Heart right ventricle (tissue), 16 donors: ENCODE measurements at regions not wholly inside any gene's neighbourhood (a gene's known extent, or its start where the extent isn't known, plus 50 kb on each side); places are given as distances from the start of the nearest gene placed in this dataset.

Experiments
- ATAC-seq, 8 donors: fragments of 200-7000 bp; cut with Tn5 transposase; one replicate each; pipeline ENCODE4 v1.9.1; 2020; ENCODE audit warnings: mild to moderate bottlenecking in 8 of 8, moderate library complexity in 8 of 8, moderate number of reproducible peaks in 1 of 8
- DNase-seq, 2 donors: peaks; one replicate each; pipeline ENCODE4 v3.0.0-alpha.2; 2020
- H3K27ac ChIP-seq, 10 donors: fragments of 200-600 bp; sonication (generic) in 2 of 10; one replicate each; pipeline versions ENCODE4 v1.5.0 to v1.8.0; 2020 to 2022; ENCODE audit warnings: mild to moderate bottlenecking in 3 of 10
- H3K27me3 ChIP-seq, 7 donors: fragments of 200-600 bp; one replicate each; pipeline ENCODE4 v1.8.0; 2021 to 2022; ENCODE audit warnings: mild to moderate bottlenecking in 2 of 7
- H3K36me3 ChIP-seq, 9 donors: fragments of 200-600 bp; sonication (generic) in 1 of 9; one replicate each; pipeline versions ENCODE4 v1.5.0 to v1.8.0; 2020 to 2022; ENCODE audit warnings: mild to moderate bottlenecking in 2 of 9
- H3K4me1 ChIP-seq, 9 donors: fragments of 200-600 bp; sonication (generic) in 1 of 9; one replicate each; pipeline versions ENCODE4 v1.5.0 to v1.8.0; 2020 to 2022; ENCODE audit warnings: mild to moderate bottlenecking in 4 of 9
- H3K4me3 ChIP-seq, 10 donors: fragments of 200-600 bp; sonication (generic) in 2 of 10; one replicate each; pipeline versions ENCODE4 v1.5.0 to v1.8.0; 2020 to 2022; ENCODE audit warnings: mild to moderate bottlenecking in 7 of 10, moderate library complexity in 2 of 10
- H3K9me3 ChIP-seq, 11 donors: fragments of 200-600 bp in 10 of 11; sonication (generic) in 2 of 11; one replicate each; pipeline versions ENCODE4 v1.5.0 to v1.8.0; 2013 to 2022; ENCODE audit warnings: mild to moderate bottlenecking in 2 of 11, control low read depth in 1 of 11, moderate library complexity in 1 of 11
- CTCF ChIP-seq, 9 donors: fragments of 200-600 bp; sonication (generic) in 2 of 9; IDR thresholded peaks; one replicate each; pipeline versions ENCODE4 v1.5.0 to v1.8.0; 2021 to 2022; ENCODE audit warnings: antibody characterized with exemption in 9 of 9, mild to moderate bottlenecking in 5 of 9, moderate library complexity in 1 of 9
- WGBS, 2 donors: extraction: QIAGEN DNeasy Blood & Tissue Kit; methylation state at CpG; one replicate each; pipeline ENCODE4 v1.1.7; 2013; ENCODE audit warnings: inconsistent platforms in 1 of 2; 5-methylcytosine and 5-hydroxymethylcytosine counted together
- intact Hi-C, 10 donors: fragments of 100-400 bp; cut with DNase I; formaldehyde crosslinking; loops; one replicate each; pipeline versions ENCODE4 v1.11.1 to v1.14.2; 2022
- donor health status: Arrhythmogenic right ventricular cardiomyopathy.
- donor health status: ischemic (EF 13 %, LVEDD 7.1; RV severe dilation, severe dysfunction).
- donor health status: healthy with polysubstance abuse.
- donor health status: DM: no; HTN: yes; CAD: no.
- donor health status: DM: no; HTN: no; CAD: no.
- donor health status: ischemic (EF 25% LVEDD 6.9; RV normal size, moderate dysfunction).
- donor health status: ischemic (EF 25% LVEDD 5.7; RV mildly dilated, moderate dysfunction).
- donor health status: healthy.
- donor health status: DM: yes; HTN: yes; CAD: no.
- donor health status: Ischemic cardiomyopathy.
- donor health status: ischemic (EF 35%, LVEDD 5.7; RV mildly dilated, moderate dysfunction).
- donor health status: nonischemic (EF 11% LVEDD 7.7; RV severe dilation, severe dysfunction).
- donor health status: DM: yes; HTN: yes; CAD: no.
- donor health status: PGD.
- donor health status: ischemic (EF 29% LVEDD 5.4; RV normal size, mild dysfunction).
- donor health status: nonischemic (EF 23%, LVEDD 6.1; RV moderate dilation, normal function).

GRCh38 chr6:130771741-130772140 is 55.5 kb upstream of the SMLR1 start:
- WGBS, 2 donors, result 74 to 75% methylated on average over 3 of the region's 3 CpGs

GRCh38 chr6:130773860-130774259 is 53.3 kb upstream of the SMLR1 start:
- ATAC-seq (no peak), DNase-seq (no peak)
- TF ChIP-seq CTCF (IDR thresholded peaks at IDR 0.05), result no peak
- Histone ChIP-seq H3K27ac (no peak overlapping the region), H3K4me3 (no peak overlapping the region), H3K9me3 (no peaks in the 10 kb centered on the region), H3K36me3 (no peaks in the 10 kb centered on the region), H3K4me1 (peaks cover 0 to 4% (median 0%) of the 10 kb centered on the region in 9 donors), H3K27me3 (no peaks in the 10 kb centered on the region)
- intact Hi-C loops, result no loop called here
- WGBS, 2 donors, result 81 to 89% methylated on average over 3 of the region's 3 CpGs

More at GRCh38 chr6:130771741-130772140, 55.5 kb upstream of the SMLR1 start:
- Histone ChIP-seq H3K4me1 (no peaks in the 10 kb centered on the region), H3K9me3 (peaks cover 0 to 3% (median 0%) of the 10 kb centered on the region in 11 donors), H3K36me3 (no peaks in the 10 kb centered on the region), H3K27ac (no peak overlapping the region), H3K27me3 (no peaks in the 10 kb centered on the region), H3K4me3 (no peak overlapping the region)
- TF ChIP-seq CTCF (IDR thresholded peaks at IDR 0.05), result no peak
- DNase-seq, result no peak
- intact Hi-C loops, result no loop called here
- ATAC-seq, result no peak

GRCh38 chr6:130775411-130776012 is 51.7 kb upstream of the SMLR1 start:
- ATAC-seq, result no peak
- no peak overlapping the region for H3K4me3 ChIP-seq
- H3K27me3 ChIP-seq, result no peaks in the 10 kb centered on the region
- intact Hi-C loops, result no loop called here
- H3K9me3 ChIP-seq, result no peaks in the 10 kb centered on the region
- no peak overlapping the region for H3K27ac ChIP-seq
- DNase-seq, result no peak
- no peaks in the 10 kb centered on the region for H3K36me3 ChIP-seq
- H3K4me1 ChIP-seq, result peaks cover 0 to 12% (median 0%) of the 10 kb centered on the region in 9 donors
- 52 to 60% methylated on average over 3 of the region's 3 CpGs for WGBS, 2 donors
- TF ChIP-seq CTCF (IDR thresholded peaks at IDR 0.05), result no peak

- no peak overlapping the region for H3K27ac ChIP-seq
- no peaks in the 10 kb centered on the region for H3K9me3 ChIP-seq
- ATAC-seq, result no peak
- H3K27me3 ChIP-seq, result no peaks in the 10 kb centered on the region
- no peak overlapping the region for H3K4me3 ChIP-seq
- intact Hi-C loops, result no loop called here
- no peak for DNase-seq
- no peaks in the 10 kb centered on the region for H3K36me3 ChIP-seq
- WGBS, 2 donors, result 50 to 60% methylated on average over 3 of the region's 3 CpGs
- peaks cover 0 to 12% (median 0%) of the 10 kb centered on the region in 9 donors for H3K4me1 ChIP-seq
- no peak for TF ChIP-seq CTCF (IDR thresholded peaks at IDR 0.05)
Measured at GRCh38 chr6:130776287-130776925, 50.8 kb upstream of the SMLR1 start.
